NCI-H2171 treated with DMSO at 0.1 percent for 48 hours (cell line): ENCODE measurements at regions not wholly inside any gene's neighbourhood (a gene's known extent, or its start where the extent isn't known, plus 50 kb on each side); places are given as distances from the start of the nearest gene placed in this dataset.
A peak's percentile ranks its signal among the peaks of the same experiment; 100 is the strongest.
"Not testable (repeated sequence)": the region's sequence is repeated elsewhere in the genome, so short reads cannot be mapped to it uniquely, and the experiment has no call there.

ENCODE experiments used
- DNase-seq: peaks from one replicate; lab custom pipeline; 2025; lab: John Stamatoyannopoulos, UW

DNA sequence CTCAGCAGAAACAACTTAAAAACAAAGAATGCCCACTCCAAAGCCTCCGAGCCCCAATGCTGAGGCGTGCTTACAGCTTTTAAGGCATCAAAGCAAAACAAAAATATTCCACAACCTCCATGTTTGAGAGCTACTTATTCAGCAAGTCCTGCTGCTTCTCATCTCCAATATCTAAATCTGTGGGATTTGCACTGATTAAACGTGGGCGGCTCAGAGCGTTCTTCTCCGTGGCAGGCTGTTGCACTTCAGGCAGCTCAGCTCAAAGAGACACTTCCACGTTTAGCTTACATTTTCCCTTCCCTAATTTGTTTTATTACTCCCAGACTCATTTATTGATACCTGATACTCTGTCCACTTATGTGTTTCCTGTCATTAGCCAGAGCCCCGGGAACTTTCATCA lies 282.6 kb upstream of the MCTP2 start:
- DNase-seq: peak; percentile 1

DNA sequence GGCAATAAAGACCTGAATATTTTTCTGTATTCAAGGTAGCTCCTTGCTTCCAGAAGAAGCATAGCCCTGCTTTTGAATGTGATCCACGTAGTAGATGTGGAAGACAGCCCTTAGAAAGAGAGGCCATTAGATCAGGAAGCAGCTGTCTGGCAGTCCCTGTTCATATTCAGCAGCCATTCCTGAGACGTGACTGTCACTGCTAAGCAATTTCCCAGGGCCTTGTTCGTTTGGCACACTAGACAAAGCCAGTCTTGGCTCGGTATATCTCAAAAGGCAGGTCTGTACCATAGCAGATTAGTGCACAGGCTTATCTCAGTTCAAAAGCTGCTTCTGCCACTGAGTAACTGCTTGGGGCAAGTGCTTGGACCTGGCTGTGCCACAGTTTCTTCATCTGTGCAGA lies 287.8 kb upstream of the MCTP2 start:
- no peak for DNase-seq

DNA sequence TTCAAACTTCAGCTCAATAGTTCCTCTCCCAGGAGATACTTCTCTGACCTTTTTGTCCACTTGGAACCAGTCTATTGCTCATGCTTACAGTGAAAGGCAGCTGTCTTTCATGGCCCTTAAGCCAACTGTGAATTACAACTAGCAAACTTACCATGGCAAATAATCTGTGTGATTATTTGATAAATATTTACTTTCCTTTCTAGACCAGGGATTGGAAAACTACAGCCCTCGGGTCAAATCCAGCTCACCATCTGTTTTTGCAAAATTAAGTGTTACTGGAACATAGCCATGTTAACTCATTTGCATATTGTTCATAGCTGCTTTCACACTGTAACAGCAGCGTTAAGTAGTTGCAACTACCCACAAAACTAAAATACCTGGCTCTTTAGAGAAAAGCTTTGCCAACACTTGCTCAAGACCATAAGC lies 289.1 kb upstream of the MCTP2 start:
- DNase-seq: peak; percentile 13

DNA sequence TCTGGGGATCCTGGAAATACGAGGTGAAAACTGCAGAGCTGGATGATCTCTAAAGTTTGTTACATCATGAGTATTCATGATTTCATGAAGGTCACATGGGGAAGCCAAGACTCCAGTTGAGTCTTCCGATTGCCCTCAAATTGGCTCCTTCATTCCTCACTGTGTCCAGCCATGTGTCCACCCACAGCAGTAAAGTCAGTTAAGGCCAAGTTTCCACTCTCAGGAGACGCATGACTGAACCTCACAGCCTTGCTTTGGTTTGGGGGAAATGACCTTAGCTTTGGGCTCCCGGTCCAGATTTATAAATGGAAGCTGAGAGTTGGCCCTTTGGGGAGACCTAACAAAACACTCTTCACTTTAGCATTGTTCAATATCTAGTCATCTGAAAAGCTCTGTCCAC lies 289.7 kb upstream of the MCTP2 start:
- no peak for DNase-seq

DNA sequence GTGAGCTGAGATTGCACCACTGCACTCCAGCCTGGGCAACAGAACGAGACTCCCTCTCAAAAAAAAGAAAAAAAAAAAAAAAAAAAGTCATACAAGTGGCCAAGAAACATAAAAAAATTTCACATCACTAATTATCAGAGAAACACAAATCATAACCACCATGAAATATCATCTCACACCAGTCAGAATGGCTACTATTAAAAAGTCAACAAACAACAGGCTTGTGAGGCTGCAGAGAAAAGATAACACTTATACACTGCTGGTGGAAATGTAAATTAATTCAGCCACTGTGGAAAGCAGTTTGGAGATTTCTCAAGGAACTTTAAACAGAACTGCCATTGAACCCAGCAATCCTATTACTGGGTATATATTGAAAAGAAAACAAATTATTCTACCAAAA lies 291.1 kb upstream of the MCTP2 start:
- DNase-seq: no peak

DNA sequence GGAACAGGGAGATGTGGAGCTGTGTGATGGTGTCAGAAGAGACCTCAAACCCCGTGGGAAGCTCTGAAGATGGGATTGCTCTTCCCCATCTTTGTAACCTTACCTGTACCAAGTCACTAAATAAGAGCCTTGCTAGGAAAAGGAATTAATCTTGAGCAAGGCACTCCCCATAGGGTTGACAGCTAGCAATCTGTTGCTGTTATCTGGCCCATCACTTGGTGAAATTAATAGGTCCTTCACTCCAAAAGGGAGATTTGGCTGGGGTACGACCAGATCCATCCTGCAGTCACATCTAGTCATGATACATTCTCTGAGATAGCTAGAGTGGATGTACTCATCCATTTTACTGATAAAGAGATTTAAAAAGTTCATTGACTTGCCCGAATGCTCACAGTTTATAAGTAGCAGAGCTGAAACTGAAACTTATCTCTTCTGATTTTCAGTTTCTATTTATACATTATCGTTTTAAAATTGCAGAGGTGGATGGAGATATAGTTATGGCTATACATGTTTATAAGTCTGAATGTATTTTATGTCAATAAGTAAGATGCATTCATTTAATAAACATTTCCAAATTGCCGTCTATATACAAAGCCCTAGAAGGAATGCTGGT lies 299.1 kb upstream of the MCTP2 start:
- no peak for DNase-seq

DNA sequence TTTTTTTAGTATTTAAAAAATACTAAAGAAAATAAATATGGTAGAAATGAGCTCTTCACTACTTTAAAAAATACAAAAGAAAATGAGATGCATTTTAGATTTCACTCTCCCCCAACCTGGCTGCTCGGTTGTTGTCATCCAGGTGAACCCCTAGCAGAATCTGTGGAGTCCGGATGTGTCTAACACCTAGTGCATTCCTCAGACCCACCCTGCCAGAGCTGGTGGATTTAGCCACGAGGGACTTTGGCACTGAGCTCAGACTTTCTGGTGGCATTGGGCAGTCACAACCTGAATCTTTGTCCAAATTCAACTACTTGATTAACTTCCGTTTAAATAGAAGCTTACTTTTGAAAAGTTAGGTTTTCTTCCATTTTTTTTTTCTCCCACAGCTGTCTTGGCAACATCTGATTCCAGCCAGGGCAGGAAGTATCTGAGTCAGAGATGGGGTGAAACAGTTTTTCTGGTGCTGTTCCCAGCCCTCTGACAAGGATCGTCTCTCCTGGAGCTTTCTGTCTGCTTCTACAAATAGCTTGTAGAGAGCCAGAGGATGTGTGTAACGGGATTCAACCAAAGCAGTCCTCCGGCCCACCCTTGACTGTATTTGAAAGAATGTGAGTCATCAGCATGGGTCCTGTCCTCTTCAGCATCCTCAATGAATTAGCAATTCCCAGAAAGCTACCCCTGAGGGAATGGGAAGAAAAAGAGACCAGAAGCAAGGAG lies 301.8 kb upstream of the MCTP2 start:
- DNase-seq: no peak

DNA sequence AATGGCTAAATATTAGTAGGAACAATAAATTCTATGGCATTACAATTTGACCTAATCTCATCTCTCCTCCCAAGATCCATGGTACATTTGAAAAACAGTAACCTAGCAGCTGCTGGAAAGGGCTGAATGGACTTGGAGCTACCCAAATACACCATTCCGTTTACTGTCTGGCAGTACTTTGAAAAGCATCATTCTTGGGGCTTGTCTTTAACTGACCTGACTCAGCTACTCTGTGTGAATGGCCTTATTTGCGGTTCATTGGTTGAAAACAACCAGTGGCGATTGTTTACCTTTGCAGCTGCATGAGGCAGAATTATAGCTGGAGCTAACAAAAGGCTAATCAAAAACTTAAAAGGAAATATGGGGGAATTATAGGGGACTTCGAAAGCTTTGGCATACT lies 311.2 kb upstream of the MCTP2 start:
- DNase-seq: no peak

DNA sequence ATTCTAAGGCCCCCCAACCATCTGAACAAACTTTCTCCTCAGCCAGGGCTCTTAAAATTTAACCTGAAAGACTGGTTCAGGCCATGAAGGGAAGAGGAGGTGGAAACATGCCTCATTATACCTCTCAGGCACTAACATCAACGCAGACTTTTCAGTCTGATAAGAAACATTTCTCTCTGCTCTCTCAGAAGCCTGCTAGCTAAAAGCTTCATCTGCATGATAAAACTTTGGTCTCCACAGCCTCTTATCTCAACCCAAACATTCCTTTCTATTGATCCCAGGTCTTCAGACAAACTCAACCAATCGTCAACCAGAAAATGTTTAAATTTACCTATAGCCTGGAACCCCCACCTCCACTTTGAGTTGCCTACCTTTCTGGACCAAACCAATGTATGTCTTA lies 312.6 kb upstream of the MCTP2 start:
- DNase-seq: not testable (repeated sequence)

DNA sequence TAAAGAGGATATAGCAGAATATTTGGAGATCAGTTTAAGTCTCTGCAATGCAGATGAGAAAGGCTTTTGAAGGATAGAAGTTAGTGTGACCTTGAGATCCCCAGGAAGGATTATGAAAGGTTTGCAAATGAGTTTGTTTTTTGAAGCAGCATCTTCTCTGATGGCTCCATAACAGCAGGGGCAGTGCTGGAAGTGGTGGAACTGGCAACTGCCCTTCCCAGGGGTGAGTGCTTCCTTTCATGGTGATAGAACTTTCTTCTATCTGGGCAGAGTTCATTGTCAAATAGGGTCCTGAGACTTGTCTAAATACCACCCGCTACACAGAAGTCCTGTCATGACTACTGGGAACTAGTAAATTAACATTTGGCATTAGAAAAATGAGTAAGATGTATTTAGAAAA lies 314.2 kb upstream of the MCTP2 start:
- DNase-seq: no peak

DNA sequence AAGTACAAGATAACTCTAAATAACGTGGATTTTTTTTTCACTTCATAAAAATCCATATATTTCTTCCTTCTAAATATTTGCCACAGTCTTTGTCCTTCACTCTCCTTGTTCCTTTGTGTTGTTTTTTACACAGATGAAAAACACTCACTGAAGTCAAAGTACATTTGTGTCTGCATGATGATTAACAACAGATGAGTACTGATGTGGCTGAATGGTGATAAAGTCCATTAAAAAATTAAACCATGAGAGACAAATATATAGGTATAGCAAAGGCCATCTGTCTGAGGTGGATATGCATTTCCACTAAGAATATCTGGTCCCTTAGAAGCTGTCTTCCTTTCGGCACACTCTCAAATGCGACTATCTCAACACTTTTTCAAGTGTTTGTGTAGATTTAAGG lies 317.5 kb upstream of the MCTP2 start:
- no peak for DNase-seq

DNA sequence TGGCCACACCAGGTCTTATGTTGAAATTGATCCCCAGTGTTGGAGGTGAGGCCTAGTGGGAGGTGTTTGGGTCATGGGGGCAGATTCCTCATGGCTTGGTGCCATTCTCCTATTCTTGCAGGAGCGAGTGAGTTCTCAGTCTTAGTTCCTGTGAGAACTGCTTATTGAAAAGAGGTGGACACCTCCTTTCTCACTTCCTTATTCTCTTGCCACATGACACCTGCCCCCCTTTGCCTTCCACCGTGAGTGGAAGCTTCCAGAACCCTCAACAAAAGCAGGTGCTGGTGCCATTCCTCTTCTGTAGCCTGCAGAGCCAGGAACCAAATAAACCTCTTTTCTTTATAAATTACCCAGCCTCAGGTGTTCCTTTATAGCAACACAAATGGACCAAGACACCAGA lies 318.1 kb upstream of the MCTP2 start:
- no peak for DNase-seq

DNA sequence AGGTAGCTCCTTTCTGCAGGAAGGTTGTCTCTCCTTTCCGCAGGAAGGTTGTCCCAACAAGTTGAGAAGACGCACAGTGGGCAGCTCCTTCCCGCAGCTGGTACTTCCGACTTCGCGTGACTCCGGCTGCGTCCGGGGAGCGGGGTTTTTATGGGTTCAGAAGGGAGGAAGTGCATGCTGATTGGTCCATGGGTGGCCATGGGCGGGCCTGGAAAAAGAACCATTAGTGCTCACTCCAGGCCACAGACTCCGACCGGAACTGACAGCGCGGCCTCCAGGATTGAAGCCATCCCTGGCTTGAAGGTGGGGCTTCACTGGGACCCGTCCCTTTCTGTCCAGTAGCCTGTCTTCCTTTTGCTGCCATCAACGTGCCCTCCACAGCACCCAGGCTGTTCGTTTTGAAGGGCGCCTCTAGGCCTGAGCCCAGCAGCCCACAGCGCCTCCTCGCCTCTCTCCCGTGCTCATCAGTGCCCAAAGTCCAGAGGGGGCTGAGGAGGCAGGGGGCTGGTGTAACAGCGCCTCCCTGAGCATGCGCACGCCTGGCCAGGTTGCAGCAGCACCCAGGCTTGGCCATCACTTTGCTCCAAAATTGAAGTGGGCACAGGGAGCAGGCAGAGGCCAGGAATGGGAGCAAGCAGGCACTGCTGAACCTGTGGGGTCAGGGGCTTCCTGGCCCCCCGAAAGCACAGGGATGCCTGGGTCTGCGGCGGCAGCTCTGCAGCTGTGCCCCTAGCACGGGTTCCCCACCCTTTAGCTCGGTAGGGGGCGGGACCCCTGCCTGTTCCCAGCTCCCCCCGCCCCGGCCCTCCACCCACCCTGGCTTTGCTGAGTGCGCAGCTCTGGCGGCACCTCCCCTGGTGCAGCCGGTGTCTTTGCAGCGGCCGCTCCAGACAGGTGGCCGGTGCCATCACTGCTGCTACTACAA lies 330.6 kb upstream of the MCTP2 start:
- DNase-seq: no peak

DNA sequence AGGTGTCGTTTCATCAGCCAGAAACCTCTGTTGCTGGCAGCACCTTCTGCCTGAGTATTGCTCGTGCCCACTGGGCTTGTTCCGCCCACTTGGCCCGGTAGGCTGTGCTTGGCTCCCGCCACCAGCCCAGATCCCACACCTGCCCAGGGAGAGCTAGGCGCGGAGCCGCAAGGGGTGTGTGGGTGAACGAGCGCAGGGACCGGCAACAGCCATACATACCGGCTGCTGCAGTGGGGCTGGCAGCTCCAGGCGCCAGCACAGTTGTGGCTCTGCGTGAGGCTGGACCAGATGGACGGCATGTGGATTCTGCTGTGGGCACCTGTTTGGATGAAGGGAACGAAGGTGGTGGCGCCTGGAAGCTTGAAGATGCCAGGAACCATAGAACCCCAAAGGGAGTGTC lies 331.5 kb upstream of the MCTP2 start:
- no peak for DNase-seq

DNA sequence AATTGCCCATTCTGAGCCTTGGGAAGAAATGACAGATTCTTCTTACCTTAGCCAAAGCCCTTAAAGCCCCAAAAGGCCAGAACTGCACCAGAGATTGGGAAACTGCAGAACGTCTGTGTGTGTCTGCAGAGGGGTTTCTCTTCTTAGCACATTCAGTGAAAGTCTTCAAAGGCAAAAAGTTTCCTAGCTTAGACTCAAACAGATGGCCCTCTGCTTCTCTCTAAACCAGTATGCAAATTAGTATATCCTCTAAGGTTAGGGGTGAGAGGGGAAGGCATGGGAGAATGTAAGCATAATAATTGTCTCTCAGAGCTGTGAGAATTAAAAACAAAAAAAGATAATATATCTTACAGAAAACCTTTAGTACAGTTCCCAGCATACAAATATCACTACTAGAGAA lies 334.0 kb upstream of the MCTP2 start:
- DNase-seq: no peak

DNA sequence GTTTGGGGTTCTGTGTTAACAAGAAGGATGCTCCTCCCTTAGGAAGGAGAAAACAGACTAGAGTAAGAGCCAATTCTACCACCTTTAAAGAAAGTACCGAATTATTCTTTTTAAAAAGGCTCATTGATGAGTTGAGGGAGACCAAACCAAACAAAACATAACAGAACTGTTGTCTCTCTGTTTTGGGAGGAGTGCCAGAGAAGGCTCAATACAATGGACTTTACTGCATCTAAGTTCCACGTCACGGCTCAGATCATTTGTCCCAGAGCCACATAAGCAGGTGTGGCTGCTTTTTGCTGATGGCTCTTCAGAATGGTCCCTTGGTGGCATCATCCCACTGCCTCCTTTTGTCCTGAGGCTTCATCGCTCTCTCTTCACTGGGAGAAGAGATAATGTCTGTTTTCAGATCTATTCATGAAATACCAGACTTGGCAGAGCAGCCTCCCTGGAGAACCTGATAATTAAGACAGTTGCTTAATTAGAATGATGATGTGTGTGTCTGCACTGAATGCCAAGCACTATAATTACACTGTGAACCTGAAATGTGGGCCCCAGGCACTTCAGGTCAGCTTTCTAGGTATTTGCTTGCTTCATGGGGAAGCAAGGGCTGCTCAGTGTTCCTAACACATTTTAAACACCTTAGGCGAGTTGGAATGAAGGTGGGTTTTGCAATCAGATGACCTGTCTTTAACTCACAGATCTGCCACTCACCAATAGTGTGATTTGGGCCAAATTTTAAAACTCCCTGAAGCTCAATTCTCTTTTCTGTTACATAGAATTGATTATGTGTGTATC lies 335.2 kb upstream of the MCTP2 start:
- DNase-seq: no peak

DNA sequence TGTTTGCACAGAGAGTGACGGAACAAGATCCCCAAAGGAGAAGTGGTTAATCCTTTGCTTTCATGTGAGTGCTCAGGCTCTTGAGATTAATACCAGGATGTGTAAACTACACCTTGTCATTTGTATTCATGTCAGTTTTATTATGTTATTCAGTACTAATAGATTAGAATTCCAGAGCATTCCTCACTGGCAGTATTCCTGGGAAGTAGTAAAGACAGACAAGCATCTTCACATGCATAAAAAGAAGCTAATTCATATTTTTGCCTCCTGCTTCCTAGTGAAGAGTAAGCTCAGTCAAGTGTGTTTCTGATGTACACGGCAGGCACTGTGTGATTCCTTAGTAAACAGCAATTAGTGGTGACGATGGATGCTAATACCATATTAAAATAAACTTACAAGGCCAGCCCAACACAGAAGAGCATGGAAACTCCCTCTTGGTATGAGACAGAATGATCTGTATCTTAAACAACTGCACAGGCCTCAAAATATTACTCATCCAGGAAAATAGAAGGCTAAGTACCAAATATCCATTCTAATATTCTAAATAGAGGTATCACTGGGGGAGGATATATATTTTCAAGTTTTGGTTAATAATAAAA lies 336.8 kb upstream of the MCTP2 start:
- DNase-seq: no peak

DNA sequence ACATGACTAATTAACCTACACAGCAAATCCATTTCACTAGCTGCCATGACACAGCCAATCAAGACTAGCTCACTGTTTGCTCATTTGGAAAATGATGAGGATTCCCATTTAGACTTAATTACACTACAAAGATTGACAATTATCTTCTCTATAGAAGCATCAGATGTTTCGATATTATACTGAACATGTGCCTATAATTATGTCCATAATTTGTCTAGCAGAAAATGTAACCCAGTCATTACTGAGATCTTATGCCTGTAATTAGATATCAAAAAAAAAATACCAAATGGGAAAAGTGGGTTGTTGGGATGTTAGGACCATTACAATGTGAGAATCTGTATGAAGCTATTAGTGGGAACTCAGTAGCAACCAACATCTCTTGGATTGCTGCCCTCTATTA lies 344.2 kb upstream of the MCTP2 start:
- no peak for DNase-seq

DNA sequence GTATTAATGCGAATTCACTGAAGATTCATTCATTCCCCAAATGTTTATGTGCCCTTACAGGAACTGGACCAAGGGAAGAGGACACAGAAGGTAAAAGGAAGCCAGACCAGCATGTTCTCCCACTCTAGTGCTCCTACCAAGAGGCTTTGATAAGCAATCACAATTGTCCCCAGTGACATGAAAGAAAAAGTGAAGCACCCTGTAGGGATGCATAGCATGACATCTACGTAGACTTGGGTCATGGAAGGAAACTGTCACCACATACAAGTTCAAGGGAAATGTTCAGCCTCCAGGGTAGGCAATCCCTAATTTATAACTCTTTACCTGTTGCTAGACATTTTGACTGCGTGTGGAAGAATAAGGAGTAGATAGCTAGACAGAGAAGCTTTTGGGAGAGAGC lies 348.6 kb upstream of the MCTP2 start:
- no peak for DNase-seq

DNA sequence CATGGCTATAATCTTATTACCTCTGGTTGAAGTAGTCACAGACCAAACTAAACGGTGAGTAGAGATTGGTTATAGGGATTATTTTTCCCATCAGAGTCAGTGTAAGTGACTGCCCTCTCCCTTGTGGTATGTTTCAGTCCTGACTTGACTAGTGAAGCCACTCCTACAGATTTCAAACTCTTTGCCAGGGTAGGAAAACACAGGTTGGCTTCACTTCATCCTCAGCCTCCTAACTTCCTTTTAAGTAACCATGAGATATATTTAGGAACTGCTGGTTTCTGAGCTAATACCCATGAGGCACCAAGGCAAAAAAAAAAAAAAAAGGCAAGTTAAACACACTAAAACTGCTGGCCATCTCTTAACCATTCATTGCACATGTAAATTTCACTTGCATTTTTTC lies 349.2 kb upstream of the MCTP2 start:
- DNase-seq: no peak

DNA sequence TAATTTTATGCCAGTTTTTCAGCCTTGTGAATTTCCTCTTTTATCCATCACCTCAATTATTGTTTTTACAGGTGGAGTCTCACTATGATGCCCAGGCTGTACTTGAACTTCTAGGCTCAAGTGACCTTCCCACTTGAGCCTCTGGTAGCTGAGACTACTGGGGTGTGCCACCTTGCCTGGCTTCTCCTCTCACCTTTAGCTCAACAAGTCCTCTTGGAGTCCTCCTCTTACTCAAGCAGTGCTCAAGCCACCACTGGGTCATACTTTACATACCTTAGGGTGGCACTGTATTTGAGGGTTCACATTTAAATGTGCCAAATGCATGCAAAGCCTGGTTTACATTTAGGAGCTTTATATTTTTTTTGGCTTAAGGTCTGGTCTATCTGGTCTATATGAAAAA lies 350.1 kb upstream of the MCTP2 start:
- no peak for DNase-seq

DNA sequence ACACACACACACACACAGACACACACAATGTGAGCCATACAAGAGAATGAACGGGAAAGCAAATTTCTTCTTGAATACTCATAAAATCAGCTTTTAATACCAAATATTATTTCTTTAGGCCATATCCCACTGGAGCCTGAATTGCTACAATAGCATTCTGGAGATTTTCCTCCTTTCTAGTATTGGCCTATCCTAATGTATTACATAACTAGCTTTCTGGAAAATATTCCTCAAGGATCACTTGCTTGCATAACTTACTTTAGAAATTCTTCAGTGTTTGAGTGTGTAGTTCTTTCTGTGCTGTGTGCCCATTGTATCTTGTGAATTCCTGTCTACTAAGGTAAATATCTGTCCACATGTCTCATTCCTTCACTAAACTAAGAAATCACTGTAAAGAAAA lies 351.0 kb upstream of the MCTP2 start:
- no peak for DNase-seq
